Activated CD4-positive, alpha-beta T cell treated with anti-CD3 and anti-CD28 coated beads, Interleukin-10, Interleukin-2, amounts not matched to agents 100 ng/mL and 50 ng/mL, durations not matched to agents 16 hours and 8 hours (primary cell): ENCODE measurements at regions not wholly inside any gene's neighbourhood (a gene's known extent, or its start where the extent isn't known, plus 50 kb on each side); places are given as distances from the start of the nearest gene placed in this dataset.
"Not testable (repeated sequence)": the region's sequence is repeated elsewhere in the genome, so short reads cannot be mapped to it uniquely, and the experiment has no call there.

ENCODE experiments used
- DNase-seq: peaks from one replicate; pipeline ENCODE4 v3.0.0-alpha.2; 2020

DNA sequence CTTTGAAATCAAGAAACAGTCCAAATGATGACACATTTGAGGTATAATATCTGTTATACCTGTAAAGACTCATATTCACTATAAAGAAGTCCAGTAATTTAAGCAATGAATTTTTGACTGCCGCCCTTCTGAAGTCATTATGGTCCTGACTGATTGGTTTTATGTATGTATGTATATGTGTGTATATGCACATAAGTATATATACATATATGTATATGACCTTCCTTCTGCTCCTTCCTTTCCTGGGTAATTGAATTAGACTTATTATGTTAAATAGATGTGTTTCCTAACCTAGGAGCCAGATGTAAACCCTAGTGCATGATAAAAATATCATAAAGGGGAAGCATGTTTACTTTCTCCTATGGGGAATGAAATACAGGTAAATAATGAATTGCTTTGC, 343.1 kb upstream of the BRINP1 start:
- no peak for DNase-seq

DNA sequence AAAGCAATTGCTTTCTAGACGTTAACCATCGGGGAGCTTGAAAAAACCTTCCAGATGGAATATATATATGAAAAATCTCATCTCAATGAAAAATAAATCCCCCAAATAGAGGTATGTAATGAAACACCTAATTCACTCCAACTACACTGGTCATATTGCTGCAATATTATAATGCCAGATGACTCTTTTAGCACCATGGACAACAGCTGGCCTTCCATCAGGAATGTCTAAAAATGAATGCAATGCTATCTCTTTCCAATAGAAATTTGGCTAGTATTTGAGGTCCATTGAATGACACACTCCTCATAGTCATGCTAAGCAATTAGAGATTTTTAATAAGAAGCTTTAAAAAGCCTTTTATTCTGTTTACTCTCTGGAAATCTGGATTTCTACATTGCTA, 340.2 kb upstream of the BRINP1 start:
- DNase-seq = no peak

DNA sequence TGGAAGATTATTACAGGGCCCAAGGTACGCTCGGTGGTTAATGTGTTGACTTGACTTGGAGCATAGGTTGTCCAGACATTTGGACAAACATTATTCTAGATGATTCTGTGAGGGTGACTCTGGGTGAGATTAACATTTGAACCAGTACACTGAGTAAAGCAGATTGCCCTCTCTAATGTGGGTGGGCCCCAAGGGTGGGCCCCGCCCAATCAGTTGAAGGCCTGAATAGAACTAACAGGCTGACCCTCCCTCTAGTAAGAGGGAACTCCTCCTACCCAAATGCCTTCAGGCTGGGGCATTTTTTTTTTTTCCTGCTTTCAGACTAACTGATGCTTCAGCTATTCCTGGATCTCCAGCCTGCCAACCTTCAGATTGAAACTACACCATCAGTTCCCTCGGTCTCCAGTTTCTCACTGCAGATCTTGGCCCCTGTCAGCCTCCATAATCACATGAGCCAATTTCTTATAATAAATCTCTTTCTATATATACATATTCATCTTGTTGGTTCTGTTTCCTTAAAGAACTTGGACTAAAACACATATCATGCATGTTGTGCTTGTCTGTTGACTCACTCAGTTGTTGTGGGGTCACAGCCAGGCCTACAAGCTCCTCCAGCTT, 338.1 kb upstream of the BRINP1 start:
- no peak for DNase-seq

DNA sequence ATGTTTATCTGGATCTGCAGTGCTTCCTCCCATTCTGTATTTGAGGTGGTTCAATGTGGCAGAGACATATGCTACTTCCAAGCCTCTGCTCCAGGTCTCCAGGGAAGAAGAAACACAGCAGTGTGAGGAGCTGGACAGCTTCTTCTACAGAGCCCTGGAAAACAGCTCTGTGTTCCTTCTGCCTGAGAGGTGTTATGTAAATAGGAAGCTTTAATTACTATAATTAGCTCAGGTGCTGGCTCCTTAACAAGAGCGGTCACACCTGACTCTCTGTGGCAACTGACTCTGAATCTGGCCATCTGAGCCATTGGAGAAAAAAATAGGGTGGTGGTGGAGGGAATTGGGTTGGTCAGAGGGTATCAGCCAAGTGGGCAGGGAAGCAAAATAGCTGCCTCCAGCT, 332.4 kb upstream of the BRINP1 start:
- DNase-seq = no peak

DNA sequence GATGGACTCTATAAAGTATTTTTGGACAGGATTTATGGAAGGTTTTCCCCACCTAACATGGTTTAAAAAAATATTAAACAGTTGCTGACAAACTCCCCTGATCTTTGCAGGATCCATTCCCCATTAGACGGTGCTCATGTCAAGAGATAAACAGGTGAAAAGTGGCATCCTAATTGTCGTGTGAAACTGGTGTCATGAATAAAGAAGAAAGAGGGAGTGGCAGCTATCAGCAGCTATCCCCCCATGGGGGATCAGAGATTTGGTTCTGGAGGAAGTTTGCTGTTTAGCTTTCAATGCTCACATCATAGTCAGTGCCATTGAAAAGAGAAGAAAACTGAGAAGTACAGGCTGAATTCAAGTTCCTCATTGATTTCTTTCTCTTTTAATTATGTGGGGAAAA, 329.3 kb upstream of the BRINP1 start:
- DNase-seq = no peak

DNA sequence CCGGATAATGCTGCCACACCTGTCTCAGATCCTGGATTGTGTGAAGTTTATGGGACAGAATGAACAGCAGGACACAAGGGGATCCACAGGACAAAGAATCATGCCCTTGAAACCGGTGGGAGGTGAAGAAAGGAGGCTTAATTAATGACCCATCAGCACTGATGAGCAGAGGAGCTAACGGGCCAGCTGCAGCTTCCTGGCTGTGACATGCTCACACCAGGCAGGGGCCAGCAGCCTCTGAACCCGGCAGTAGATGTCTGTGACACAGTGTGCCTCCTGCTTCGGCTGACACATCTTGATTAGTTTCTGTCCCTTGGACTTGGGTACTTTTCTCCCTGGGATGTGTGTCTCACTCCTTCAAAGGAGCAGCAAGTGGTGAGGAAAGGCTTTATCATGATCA, 328.8 kb upstream of the BRINP1 start:
- no peak for DNase-seq

DNA sequence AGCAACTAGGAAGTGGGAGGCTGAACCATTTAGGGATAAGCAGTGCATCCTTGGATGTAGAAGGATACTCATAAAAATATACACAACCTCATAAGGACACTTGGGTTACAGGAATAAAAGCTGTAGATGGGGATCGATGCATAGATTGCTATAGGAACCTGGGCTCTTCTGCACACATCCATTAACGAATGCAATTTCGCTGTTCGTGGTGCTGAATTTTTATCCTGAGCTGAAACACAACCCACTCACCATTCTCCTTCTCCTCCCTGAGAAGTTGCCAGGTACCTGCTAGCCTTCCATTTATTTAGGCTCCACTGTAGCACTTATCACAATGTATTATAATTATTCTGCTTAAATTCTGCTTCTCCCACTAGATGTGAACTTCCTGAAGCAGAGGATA, 320.6 kb upstream of the BRINP1 start:
- no peak for DNase-seq

DNA sequence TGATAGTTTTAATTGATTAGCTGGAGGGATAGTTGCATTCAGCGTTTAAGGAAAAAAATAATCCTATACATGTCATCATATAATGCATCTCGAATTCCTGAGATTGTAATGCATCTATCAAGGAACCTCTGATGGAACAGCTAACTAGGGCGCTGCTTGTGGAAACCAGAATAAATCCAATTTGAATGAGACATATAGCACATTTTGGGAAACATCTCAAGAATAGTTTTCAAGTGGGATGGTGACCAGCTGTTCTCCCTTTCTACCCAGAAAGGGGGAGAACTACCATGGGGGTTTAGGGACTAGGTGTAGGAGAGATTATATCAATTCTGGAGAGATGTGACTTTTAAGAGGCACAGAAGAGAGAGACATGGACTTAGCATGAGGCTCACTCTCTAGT, 319.3 kb upstream of the BRINP1 start:
- no peak for DNase-seq

DNA sequence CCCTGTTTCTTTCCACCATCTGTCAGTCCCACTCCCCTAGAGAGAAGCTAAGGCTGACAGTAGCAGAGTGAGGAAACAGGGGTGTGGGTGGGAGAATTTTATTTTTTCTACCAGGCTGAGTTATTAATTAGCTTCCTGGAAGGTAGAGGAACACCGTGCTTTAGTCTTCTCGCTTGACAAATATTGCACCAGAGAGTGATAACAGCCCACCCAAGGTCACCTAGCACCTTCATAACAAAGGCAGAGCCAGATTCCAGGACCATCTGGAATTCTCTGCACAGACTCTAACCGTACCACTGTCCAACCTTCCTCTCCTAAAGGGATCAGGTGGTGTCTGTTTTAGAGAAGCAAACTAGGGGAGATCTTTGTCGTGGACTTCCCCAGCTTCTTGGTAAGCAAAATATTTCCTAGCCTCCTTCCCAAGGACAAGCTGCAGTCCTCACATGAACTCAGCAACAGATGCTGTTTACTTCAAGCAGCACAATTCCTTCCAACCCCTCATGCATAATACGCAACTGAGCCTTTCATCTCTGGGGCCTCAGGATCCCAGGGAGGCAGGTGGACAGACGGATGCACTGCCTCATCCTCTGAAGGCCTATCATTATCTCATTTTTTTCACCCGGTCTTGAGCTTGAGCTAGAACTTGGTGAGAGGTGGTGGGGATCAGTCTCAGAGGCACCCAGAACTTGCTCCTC, 308.7 kb upstream of the BRINP1 start:
- no peak for DNase-seq

DNA sequence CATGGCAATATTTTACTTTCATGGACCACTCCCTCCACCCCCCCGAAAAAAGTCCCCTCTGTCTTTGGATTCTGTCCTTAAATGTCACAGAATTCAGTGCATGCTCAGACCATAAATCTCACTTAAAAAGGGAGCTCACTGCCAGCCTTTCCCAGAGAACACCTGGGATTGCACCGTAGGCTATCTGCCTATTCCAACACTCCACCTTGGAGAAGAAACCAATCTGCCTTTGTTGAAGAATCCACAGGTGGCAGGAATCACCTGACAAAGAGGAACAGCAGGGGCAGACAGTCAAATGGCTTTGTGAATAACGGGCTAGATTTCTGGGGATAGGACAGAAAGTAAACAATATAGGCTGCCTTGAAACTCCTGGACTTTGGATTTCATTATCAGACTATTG, 306.7 kb upstream of the BRINP1 start:
- DNase-seq = no peak

DNA sequence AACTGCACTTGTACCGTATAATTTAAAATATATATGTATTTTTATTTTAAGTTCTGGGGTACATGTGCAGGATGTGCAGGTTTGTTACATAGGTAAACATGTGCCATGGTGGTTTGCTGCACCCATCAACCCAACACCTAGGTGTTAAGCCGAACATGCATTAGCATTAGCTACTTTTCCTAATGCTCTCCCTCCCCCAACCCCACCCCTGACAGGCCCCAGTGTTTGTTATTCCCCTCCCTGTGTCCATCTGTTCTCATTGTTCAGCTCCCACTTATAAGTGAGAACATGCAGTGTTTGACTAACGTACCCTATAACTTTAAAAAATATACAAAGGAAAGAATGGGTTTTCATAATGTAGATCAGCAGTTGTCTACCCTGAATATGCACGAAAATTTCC, 303.5 kb upstream of the BRINP1 start:
- DNase-seq = not testable (repeated sequence)

DNA sequence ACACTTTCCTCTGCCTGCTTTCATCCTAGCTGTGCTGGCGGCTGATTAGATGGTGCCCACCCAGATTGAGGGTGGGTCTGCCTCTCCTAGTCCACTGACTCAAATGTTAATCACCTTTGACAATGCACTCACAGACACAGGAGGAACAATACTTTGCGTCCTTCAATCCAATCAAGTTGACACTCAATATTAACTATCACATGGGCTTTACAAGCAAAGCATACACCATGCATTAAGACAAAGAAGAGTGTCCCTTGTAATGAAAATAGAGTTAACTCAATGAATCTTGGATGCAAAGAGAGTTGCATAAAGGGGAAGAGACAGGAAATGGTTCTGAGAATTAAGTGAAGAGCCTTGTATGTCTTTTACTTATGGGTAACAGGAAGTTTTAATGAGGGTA, 298.7 kb upstream of the BRINP1 start:
- DNase-seq = no peak

DNA sequence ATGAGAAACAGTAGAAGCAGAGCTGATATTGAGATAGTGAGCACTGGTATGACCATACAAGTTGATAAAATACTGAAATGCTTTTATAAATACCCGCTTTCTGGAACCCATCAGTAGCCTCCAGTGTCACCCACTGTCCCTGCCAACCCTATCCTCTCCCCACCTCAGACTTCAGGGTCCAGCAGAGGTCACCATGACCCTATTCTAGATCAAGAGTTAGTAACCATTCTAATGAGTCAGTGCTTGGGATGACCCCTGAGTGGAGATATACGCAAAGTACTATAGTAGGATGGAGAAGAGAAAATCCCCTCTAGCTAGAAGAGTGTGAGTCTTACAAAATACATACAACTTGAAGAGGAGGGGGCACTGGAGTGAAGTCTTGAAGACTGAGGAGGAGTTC, 297.9 kb upstream of the BRINP1 start:
- DNase-seq = no peak

DNA sequence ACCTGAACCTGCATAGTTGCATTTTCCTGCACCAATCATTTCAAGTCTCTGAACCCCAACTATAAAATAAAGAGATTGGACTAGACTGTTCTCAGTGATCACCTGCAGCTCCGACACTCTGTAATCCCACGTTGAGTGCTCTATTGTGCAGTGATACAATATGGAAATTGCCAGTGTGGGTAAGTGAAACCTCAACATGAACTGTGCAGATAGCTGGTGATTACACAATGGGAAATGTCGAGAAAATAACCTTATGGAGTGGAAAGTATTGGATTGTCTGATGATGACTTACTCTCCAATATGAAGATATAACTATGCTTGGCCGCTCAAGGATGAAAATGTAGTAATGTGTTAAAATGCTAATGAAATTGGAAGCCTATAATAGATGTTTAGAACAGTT, 293.1 kb upstream of the BRINP1 start:
- DNase-seq = no peak

DNA sequence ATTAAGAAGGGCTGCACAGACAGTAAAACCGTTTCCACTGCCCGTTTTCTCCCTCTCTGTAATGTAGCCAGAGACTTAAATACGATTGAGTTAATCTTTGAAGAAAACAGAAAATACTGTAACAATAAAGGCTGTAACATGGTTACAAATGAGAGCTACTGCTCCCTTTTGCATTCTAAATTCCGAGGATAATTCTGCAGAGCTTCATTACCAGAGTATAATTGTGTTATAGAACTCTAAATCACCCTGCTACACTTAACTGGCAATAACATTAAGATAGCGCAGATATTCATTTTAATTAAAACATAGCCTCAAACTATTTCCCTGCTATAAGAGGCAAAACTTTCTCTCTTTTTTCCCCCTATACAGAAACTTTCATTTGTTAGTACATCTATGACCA, 283.7 kb upstream of the BRINP1 start:
- DNase-seq = no peak

DNA sequence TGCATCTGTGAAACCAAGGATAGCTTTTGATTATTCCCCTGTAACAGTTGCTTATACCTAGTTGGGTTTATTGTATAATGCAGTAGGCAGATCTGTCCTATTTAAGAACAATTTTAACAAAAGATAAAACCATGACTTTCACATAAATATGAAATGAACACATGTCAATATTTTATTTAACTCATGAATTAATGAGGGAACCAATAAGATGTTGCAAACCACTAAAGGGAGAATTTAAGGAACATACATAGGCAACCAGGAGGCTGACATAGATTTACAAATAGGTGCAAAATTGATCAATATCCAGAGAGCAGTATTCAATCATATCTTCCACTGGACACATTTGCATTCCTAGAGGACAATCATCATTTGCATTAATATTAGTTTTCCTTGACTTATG, 280.0 kb upstream of the BRINP1 start:
- DNase-seq = no peak

DNA sequence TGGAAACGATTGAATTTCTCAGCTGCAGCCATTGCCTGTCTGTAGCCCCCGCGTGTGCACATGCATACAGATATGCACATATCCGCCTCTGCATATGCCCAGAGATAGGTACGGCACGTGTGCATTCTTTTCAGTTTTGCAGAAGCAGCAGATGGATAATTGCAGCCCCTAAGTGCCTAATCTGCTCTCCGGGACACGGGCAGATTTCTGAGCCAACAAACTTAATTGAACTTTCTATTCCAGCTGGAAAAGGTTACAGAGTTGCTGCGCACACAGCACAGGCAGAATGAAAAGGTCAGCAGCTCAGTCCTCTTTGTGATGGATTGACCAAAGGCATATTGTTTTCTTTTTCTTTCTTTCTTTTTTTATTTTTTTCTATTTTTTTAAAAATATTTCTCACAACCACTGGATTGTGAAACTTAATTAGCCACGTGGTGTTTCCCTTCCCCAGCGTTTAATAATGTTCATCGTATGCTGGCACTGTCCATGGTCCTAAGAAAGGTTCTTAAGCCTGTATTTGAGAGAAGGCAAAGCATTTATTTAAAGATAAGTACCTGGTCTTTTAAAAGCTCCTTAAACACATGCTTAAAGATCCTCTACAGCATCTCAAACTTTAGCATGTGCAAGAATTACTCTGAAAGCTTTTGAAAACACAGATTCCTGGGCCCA, 270.2 kb upstream of the BRINP1 start:
- no peak for DNase-seq

DNA sequence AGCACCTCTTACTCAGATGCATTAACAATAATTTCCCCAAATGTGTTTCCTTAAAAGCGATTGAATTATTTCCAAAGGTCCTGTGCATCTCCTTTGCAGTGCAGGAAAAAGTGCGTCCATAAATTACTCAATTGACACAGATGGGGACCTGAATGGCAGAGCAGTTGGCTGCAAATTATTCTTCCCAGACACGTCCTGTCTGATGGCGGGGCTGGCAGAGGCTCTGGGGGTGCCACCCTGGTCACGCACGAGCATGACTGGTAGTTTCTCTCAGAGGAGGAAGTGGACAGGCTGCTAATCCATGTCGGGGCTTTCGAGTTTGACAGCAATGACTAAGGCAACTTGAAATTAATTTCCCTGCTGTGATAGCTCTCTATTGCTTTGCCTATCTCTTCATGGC, 264.8 kb upstream of the BRINP1 start:
- DNase-seq = no peak

DNA sequence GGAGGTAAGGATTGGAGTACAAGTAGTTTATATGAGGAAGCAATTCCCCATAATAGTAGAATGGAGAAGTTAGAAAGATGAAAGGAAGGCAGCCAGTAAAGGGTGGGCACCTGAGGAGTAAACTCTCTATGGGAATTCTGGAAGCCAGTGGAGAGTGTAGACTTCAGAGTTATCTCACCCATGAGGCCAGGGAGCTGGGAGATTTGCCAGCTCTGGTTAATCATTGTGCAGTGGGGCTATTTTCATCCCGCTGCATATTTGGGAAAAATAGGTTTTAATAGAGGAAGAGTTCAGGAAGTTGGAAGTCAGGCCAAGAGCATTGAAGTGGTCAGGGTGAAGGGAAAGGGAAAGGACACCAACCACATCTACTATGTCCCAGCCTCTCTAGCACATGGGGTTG, 242.3 kb upstream of the BRINP1 start:
- no peak for DNase-seq

DNA sequence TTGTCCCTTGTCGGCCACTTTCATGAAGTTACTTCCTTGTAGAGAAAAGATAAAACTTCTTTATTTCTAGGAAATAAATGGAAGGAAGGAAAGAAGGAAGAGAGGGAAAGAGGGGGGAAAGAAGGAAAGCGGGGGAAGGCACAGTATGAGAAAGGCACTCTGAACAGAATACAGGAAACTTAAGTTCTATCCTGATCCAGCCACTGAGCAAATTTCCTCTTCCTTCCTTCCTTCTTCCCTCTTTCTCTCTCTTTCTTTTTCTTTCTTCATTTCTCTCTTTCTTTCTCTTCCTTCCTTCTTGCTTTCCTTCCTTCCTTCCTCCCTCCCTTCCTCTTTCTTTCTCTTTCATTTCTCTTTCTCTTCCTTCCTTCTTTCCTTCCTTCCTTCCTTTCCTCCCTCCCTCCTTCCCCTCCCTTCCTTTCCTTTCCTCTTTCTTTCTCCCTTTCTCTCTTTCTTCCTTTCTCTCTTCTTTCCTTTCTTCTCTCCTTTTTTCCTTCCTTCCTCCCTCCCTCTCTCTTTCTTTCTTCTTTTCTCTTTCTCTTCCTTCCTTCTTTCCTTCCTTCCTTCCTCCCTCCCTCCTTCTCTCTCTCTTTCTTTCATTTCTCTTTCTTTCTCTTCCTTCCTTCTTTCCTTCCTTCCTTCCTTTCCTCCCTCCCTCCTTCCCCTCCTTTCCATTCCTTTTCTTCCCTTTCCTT, 240.2 kb upstream of the BRINP1 start:
- no peak for DNase-seq

DNA sequence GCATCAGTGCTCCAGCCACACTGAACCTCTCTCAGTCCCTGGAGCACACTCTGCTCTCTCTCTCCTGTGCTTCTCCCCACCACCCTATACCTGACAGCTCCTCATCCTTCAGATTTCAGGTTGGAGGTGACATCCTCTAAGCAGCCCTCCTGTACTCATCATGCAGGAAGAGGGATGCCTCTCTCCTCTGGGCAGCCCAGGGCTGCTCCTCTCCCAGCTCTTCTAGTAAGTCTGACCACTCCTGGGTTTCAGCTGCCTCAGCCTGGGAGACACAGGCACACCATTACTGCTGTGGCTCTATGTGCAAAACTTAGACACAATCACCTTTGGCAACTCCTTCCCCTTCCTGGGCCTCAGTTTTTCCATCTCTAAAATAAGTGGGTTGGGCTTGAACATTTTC, 232.4 kb upstream of the BRINP1 start:
- no peak for DNase-seq

DNA sequence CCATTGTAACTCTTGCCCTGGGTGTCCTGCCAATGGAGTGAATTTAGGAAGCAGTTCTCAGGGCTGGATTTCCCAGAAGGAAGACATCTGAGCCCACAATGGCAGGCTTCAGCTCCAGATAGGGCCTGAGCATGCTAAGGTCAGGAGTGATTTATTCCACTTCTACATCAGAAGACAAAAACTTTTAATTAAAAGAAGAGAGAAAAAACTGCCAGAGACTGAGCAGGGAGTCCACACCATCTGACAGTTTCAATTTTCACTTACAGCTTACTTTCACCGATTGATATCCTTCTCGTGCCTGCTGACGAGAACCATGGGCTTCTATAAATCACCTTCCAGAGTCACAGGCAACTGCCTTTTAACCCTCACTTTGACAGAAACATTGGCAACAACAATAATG, 228.3 kb upstream of the BRINP1 start:
- DNase-seq = no peak

DNA sequence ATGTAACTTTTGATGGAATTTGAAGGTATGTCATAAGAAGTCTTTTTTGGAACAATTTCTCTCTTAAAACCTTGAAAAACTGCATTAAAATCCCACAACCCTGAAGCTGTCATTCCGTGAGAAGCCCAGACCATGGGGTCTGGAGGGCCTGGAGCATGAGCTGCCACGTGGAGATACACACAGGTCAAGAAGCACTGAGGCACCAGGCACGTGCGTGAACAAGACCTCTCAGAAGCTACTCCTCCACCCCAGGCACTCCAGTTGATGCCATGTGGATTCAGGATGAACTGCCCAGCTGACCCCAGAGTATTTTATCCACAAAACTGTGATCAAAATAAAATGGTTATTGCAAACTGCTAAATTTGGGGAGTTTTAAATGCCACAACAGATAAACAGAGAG, 227.5 kb upstream of the BRINP1 start:
- DNase-seq = no peak
